NCI-H2171 treated with DMSO at 0.1 percent for 48 hours (cell line): ENCODE measurements at regions not wholly inside any gene's neighbourhood (a gene's known extent, or its start where the extent isn't known, plus 50 kb on each side); places are given as distances from the start of the nearest gene placed in this dataset.

Experiments used
- DNase-seq: peaks from one replicate; lab custom pipeline; 2025; lab: John Stamatoyannopoulos, UW

DNA sequence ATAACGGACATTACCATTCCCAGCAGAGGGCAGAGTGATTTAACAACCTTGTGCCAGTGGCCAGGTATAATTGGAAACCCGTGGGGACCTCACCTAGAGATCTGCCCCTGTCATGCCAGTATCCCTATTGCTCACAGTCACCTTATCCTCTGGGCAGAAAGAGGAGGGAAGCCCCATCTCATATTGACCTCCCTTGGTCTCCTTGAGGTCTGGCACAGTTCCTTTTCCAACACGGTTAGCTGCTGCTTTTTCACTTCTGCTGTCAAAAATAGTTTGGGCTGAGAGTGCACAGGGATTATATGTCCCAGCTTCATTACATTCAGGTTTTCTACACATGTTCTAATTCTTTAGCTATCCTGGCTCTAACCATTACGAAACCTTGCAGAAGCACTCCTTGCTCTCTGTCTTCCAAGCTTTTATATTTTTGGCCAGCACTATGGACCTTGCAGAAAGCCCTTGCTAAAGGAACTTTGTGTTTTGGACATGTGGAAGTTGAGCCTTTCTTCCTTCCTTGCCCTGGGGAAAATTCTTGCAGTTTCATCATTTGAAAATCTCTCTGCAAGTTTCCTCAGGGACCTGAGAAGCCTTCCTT, 111.7 kb upstream of the MIS18BP1 start:
- DNase-seq: no peak

DNA sequence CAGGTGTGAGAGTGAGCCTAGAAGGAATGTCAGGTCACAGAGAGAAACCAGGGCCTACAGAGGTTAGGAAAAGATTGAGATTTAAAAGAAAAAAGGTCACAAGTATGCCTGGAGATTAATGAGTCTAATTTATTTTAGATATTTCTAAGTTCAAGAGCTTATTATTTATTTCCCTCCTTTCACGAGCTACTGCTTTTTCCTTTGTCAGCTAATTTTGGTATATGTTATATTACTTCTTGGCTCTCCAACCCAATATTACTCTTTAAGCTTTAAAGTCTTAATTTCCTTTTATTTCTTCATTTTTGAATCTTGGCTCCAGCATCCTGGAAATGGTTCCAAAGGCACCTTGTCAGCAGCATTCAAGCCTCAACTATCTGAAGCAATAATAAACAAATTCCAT, 109.5 kb upstream of the MIS18BP1 start:
- DNase-seq: no peak

DNA sequence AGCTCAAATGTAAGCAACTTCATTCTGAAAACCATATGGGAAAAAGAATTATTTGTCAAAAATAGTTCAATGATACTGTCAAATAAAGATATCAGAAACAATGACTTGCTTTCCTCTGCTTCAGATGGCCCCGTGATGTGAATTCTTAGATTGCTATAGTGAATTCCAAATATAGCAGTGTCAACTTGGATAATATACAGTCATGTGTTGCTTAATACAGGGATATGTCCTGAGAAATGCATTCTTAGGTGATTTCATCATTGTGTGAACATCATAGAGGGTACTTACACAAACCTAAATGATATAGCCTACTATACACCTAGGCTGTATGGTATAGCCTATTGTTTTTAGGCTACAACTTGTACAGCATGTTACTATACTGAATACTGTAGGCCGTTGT, 108.7 kb upstream of the MIS18BP1 start:
- no peak for DNase-seq

DNA sequence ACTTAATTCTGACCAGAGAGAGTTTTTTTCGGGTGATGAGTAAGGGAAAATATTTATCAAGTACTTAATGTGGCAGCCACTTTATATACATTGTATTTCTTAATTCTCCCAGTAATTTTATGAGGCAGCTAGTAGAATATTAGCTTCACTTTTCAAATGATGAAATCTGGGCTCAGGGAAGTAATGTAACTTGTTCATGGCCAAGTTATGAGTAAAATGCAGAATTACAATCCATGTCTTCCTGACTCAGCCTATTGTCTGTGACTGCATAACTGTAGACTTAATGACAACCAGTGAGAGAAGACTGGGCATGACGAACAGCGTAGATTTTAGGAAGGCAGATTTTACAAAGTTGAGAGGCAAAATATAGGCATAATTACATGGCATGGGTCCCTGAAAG, 106.7 kb upstream of the MIS18BP1 start:
- DNase-seq: no peak

DNA sequence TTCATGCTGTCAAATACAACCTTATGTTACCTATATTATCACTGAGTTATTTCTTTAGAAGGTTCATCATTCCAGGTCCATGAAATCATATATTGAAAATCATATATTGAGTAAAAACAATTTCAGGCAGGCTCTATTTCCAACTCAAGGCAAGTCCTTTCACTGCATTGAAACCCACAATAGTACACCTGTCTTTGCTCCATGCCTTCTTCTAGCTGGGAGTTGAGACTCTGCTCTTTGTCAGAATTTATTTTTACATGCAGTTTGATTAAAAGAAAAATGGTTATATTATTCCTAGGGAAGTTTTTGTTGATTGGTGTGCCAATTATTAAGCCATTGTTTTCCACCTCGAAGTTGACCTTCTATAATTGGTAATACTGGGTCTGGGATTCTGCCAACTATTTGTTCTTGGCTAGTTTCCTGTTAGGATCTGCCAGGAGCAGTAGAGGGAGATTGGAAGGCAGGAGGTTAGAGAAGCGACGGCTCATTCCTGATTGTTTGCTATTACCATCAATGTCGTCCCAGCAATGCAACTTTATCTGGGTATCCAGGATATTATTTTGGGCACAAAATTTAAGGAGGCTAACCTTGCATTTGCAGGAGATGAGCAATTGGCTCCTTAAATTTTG, 79.5 kb upstream of the MIS18BP1 start:
- no peak for DNase-seq

DNA sequence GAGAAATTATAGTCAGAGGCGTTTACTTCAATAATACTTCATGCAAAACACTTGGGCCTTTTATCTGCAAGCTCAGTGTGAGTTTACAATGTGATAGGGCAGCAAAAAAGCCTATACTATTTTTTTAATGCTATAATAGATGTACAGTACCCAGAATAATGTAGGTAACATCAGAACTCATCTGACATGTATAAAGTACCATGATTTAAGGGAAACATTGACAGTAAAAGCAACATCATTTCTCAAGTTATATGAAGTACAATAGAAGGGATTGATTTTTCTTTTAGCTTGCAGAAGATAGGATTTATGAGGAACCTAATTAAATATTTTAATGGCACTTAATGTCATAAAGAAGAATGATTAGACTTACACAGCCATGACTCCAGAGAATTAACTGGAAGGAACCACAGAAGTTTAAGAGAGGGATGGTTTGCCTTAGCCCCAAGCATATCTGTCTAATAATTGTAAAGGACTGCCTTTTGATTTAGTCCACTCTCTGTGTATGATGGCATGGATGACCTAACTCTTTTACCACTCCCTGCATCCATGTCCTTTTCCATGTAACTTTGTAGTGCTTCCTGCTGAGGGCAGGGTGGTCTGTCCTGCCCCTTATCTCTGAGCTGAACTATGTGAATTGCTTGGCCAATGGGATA, 55.9 kb upstream of the MIS18BP1 start:
- no peak for DNase-seq
